Stomach smooth muscle (tissue), 2 donors: ENCODE measurements at regions not wholly inside any gene's neighbourhood (a gene's known extent, or its start where the extent isn't known, plus 50 kb on each side); places are given as distances from the start of the nearest gene placed in this dataset.

Experiments used
- H3K27ac ChIP-seq: one replicate; pipeline ENCODE4 v1.7.0; 2013; ENCODE audit warnings: mild to moderate bottlenecking, low read length, inconsistent platforms
- H3K27me3 ChIP-seq, 2 donors: one replicate each; pipeline ENCODE4 v1.7.0; 2013; ENCODE audit warnings: low read length in 2 of 2; ENCODE audit not compliant: insufficient read depth in 2 of 2, control insufficient read depth in 1 of 2
- H3K36me3 ChIP-seq, 2 donors: one replicate each; pipeline ENCODE4 v1.7.0; 2013; ENCODE audit warnings: low read length in 2 of 2; ENCODE audit not compliant: control insufficient read depth in 2 of 2, insufficient read depth in 2 of 2
- H3K4me1 ChIP-seq: one replicate; pipeline ENCODE4 v1.7.0; 2013; ENCODE audit warnings: low read length; ENCODE audit not compliant: control insufficient read depth, insufficient read depth
- H3K4me3 ChIP-seq, 2 donors: one replicate each; pipeline ENCODE4 v1.7.0; 2013; ENCODE audit warnings: low read length in 2 of 2
- H3K9ac ChIP-seq, 2 donors: one replicate each; pipeline ENCODE4 v1.7.0; 2013; ENCODE audit warnings: low read length in 2 of 2, mild to moderate bottlenecking in 1 of 2
- H3K9me3 ChIP-seq, 2 donors: one replicate each; pipeline ENCODE4 v1.7.0; 2013; ENCODE audit warnings: low read length in 2 of 2; ENCODE audit not compliant: control insufficient read depth in 2 of 2
- donor health status: healthy.
- donor health status: Pancreatic carcinoma.

- H3K4me1 ChIP-seq = peaks cover 5% of the 10 kb centered on the region
- no peaks in the 10 kb centered on the region for H3K36me3 ChIP-seq
- no peak overlapping the region for H3K9ac ChIP-seq
- no peak overlapping the region for H3K4me3 ChIP-seq
- H3K27me3 ChIP-seq = no peaks in the 10 kb centered on the region
- no peaks in the 10 kb centered on the region for H3K9me3 ChIP-seq
- no peak overlapping the region for H3K27ac ChIP-seq
Measured at GRCh38 chr2:152930501-152930900, 212.1 kb downstream of the ARL6IP6 start.

GRCh38 chr2:152929628-152930027 lies 211.2 kb downstream of the ARL6IP6 start:
- Histone ChIP-seq H3K4me1 (peaks cover 5% of the 10 kb centered on the region), H3K9ac (no peak overlapping the region), H3K9me3 (no peaks in the 10 kb centered on the region), H3K27me3 (no peaks in the 10 kb centered on the region), H3K27ac (no peak overlapping the region), H3K36me3 (no peaks in the 10 kb centered on the region), H3K4me3 (no peak overlapping the region)

GRCh38 chr2:152925547-152926448 lies 207.4 kb downstream of the ARL6IP6 start:
- Histone ChIP-seq H3K27ac (no peak overlapping the region), H3K4me1 (peaks cover 7% of the 10 kb centered on the region), H3K9me3 (no peaks in the 10 kb centered on the region), H3K27me3 (no peaks in the 10 kb centered on the region), H3K36me3 (no peaks in the 10 kb centered on the region), H3K4me3 (no peak overlapping the region), H3K9ac (no peak overlapping the region)

GRCh38 chr2:152924722-152925121 lies 206.3 kb downstream of the ARL6IP6 start:
- Histone ChIP-seq H3K9me3 (no peaks in the 10 kb centered on the region), H3K4me1 (peaks cover 8% of the 10 kb centered on the region), H3K27ac (no peak overlapping the region), H3K36me3 (no peaks in the 10 kb centered on the region), H3K27me3 (no peaks in the 10 kb centered on the region), H3K4me3 (no peak overlapping the region), H3K9ac (no peak overlapping the region)

- Histone ChIP-seq H3K27me3 (no peaks in the 10 kb centered on the region), H3K4me1 (peaks cover 8% of the 10 kb centered on the region), H3K4me3 (no peak overlapping the region), H3K9me3 (no peaks in the 10 kb centered on the region), H3K36me3 (no peaks in the 10 kb centered on the region), H3K9ac (no peak overlapping the region), H3K27ac (no peak overlapping the region)
Measured at GRCh38 chr2:152924219-152924618, 205.8 kb downstream of the ARL6IP6 start.

GRCh38 chr2:152920846-152921245 lies 202.4 kb downstream of the ARL6IP6 start:
- no peaks in the 10 kb centered on the region for H3K9me3 ChIP-seq
- H3K4me1 ChIP-seq = peaks cover 7% of the 10 kb centered on the region
- H3K27ac ChIP-seq = peak overlapping the region; percentile 43
- H3K27me3 ChIP-seq = no peaks in the 10 kb centered on the region
- H3K9ac ChIP-seq = no peak overlapping the region
- H3K4me3 ChIP-seq = no peak overlapping the region
- H3K36me3 ChIP-seq = no peaks in the 10 kb centered on the region

- Histone ChIP-seq H3K4me1 (no peaks in the 10 kb centered on the region), H3K4me3 (no peak overlapping the region), H3K36me3 (no peaks in the 10 kb centered on the region), H3K27ac (no peak overlapping the region), H3K9ac (no peak overlapping the region), H3K27me3 (no peaks in the 10 kb centered on the region), H3K9me3 (no peaks in the 10 kb centered on the region)
Measured at GRCh38 chr2:152910970-152911369, 192.6 kb downstream of the ARL6IP6 start.

- H3K4me3 ChIP-seq = no peak overlapping the region
- no peak overlapping the region for H3K27ac ChIP-seq
- no peaks in the 10 kb centered on the region for H3K9me3 ChIP-seq
- no peaks in the 10 kb centered on the region for H3K36me3 ChIP-seq
- no peaks in the 10 kb centered on the region for H3K4me1 ChIP-seq
- no peaks in the 10 kb centered on the region for H3K27me3 ChIP-seq
- H3K9ac ChIP-seq = no peak overlapping the region
Measured at GRCh38 chr2:152907046-152907445, 188.6 kb downstream of the ARL6IP6 start.

- Histone ChIP-seq H3K9ac (no peak overlapping the region), H3K27ac (no peak overlapping the region), H3K4me1 (no peaks in the 10 kb centered on the region), H3K9me3 (no peaks in the 10 kb centered on the region), H3K36me3 (no peaks in the 10 kb centered on the region), H3K4me3 (no peak overlapping the region), H3K27me3 (no peaks in the 10 kb centered on the region)
Measured at GRCh38 chr2:152894051-152894450, 175.6 kb downstream of the ARL6IP6 start.

GRCh38 chr2:152890736-152891135 lies 172.3 kb downstream of the ARL6IP6 start:
- H3K4me1 ChIP-seq = no peaks in the 10 kb centered on the region
- no peak overlapping the region for H3K4me3 ChIP-seq
- H3K27me3 ChIP-seq = no peaks in the 10 kb centered on the region
- no peak overlapping the region for H3K9ac ChIP-seq
- H3K9me3 ChIP-seq = no peaks in the 10 kb centered on the region
- H3K36me3 ChIP-seq = no peaks in the 10 kb centered on the region
- H3K27ac ChIP-seq = no peak overlapping the region

- Histone ChIP-seq H3K4me1 (no peaks in the 10 kb centered on the region), H3K27ac (no peak overlapping the region), H3K9me3 (peaks cover 0 to 2% of the 10 kb centered on the region in 2 donors), H3K4me3 (no peak overlapping the region), H3K36me3 (no peaks in the 10 kb centered on the region), H3K9ac (no peak overlapping the region), H3K27me3 (no peaks in the 10 kb centered on the region)
Measured at GRCh38 chr2:152883951-152884487, 165.6 kb downstream of the ARL6IP6 start.
